LNCAP (cell line): ENCODE measurements at regions not wholly inside any gene's neighbourhood (a gene's known extent, or its start where the extent isn't known, plus 50 kb on each side); places are given as distances from the start of the nearest gene placed in this dataset.

Experiments used
- CTCF ChIP-seq: fragments of 450-650 bp; IDR thresholded peaks from 2 replicates; pipeline ENCODE4 v1.5.1; 2017; ENCODE audit warnings: mild to moderate bottlenecking

GRCh38 chr6:12450467-12450866, 160.3 kb downstream of the EDN1 start:
- TF ChIP-seq CTCF = no peak

- TF ChIP-seq CTCF = no peak
Observed at GRCh38 chr6:12456343-12456742, 166.2 kb downstream of the EDN1 start.

GRCh38 chr6:12457094-12457493, 166.9 kb downstream of the EDN1 start:
- TF ChIP-seq CTCF = no peak

GRCh38 chr6:12458558-12458957, 168.4 kb downstream of the EDN1 start:
- no peak for TF ChIP-seq CTCF

GRCh38 chr6:12459945-12460661, 169.9 kb downstream of the EDN1 start:
- no peak for TF ChIP-seq CTCF

- TF ChIP-seq CTCF = no peak
Observed at GRCh38 chr6:12467706-12468670, 177.8 kb downstream of the EDN1 start.

- no peak for TF ChIP-seq CTCF
Observed at GRCh38 chr6:12472601-12473038, 182.5 kb downstream of the EDN1 start.
